Neutrophil (primary cell): ENCODE measurements at regions not wholly inside any gene's neighbourhood (a gene's known extent, or its start where the extent isn't known, plus 50 kb on each side); places are given as distances from the start of the nearest gene placed in this dataset.
"Not testable (repeated sequence)": the region's sequence is repeated elsewhere in the genome, so short reads cannot be mapped to it uniquely, and the experiment has no call there.

ENCODE experiments used
- H3K27ac ChIP-seq: fragments of 200-600 bp; sonication (generic); 2 replicates; pipeline ENCODE4 v1.5.1; 2016; ENCODE audit warnings: mild to moderate bottlenecking, moderate library complexity
- H3K27me3 ChIP-seq: fragments of 200-600 bp; sonication (generic); 2 replicates; pipeline ENCODE4 v1.6.0; 2016; ENCODE audit warnings: mild to moderate bottlenecking
- H3K36me3 ChIP-seq: fragments of 200-600 bp; sonication (generic); 2 replicates; pipeline ENCODE4 v1.5.1; 2017
- H3K4me1 ChIP-seq, 2 experiments: fragments of 200-600 bp in 1 of 2; sonication (generic) in 1 of 2; 1 replicate in 1 of 2; 2 replicates in 1 of 2; pipeline versions ENCODE4 v1.5.1 to v1.6.1; 2013 to 2016; ENCODE audit warnings: low read depth in 1 of 2, low read length in 1 of 2, mild to moderate bottlenecking in 1 of 2, moderate library complexity in 1 of 2; ENCODE audit not compliant: control insufficient read depth in 1 of 2, insufficient read depth in 1 of 2
- H3K4me3 ChIP-seq, 2 experiments: fragments of 200-600 bp in 1 of 2; sonication (generic) in 1 of 2; 1 replicate in 1 of 2; 2 replicates in 1 of 2; pipeline ENCODE4 v1.5.1; 2013 to 2016; ENCODE audit warnings: low read depth in 1 of 2, low read length in 1 of 2, mild to moderate bottlenecking in 1 of 2, moderate library complexity in 1 of 2
- H3K9me3 ChIP-seq: fragments of 200-600 bp; sonication (generic); 2 replicates; pipeline ENCODE4 v1.5.1; 2016
- TF ChIP-seq, protein P1 (sequence below): fragments of 200-600 bp; sonication (generic); IDR thresholded peaks from 2 replicates; pipeline ENCODE4 v1.5.1; 2016; ENCODE audit warnings: antibody characterized with exemption

GRCh38 chr3:66552846-66553245, 52.0 kb upstream of the LRIG1 start:
- Histone ChIP-seq H3K4me3 (no peak overlapping the region), H3K27me3 (no peaks in the 10 kb centered on the region), H3K36me3 (no peaks in the 10 kb centered on the region), H3K27ac (no peak overlapping the region), H3K9me3 (no peaks in the 10 kb centered on the region), H3K4me1 (no peaks in the 10 kb centered on the region)
- TF ChIP-seq, protein P1, sequence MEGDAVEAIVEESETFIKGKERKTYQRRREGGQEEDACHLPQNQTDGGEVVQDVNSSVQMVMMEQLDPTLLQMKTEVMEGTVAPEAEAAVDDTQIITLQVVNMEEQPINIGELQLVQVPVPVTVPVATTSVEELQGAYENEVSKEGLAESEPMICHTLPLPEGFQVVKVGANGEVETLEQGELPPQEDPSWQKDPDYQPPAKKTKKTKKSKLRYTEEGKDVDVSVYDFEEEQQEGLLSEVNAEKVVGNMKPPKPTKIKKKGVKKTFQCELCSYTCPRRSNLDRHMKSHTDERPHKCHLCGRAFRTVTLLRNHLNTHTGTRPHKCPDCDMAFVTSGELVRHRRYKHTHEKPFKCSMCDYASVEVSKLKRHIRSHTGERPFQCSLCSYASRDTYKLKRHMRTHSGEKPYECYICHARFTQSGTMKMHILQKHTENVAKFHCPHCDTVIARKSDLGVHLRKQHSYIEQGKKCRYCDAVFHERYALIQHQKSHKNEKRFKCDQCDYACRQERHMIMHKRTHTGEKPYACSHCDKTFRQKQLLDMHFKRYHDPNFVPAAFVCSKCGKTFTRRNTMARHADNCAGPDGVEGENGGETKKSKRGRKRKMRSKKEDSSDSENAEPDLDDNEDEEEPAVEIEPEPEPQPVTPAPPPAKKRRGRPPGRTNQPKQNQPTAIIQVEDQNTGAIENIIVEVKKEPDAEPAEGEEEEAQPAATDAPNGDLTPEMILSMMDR, result no peak

DNA sequence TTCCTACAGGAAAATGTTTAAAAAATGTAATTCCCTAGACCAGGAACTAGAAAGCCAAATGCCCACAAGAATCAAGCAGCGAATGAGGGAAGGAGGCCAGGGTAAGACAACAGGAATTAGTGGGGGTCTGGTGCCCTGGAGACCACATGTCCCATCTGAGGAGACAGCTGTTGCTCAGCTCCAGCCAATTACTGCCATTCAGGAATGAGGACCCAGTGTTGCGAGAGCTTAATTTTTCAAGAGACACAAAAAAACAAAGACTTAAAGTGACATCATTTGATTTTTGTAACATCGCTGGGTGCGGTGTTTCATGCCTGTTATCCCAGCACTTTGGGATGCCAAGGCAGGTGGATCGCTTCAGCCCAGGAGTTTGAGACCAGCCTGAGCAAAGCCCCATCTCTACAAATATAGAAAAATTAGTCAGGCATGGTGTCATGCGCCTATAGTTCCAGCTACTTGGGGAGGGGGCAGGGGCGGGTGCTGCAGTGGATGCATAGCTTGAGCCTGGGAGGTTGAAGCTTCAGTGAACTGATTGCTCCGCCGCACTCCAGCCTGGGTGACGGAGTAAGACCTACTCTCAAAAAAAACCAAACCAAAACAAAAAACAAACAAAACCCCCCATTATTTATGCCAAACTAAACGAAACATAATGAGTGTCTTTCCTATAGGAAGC, 52.8 kb upstream of the LRIG1 start:
- no peaks in the 10 kb centered on the region for H3K36me3 ChIP-seq
- no peak overlapping the region for H3K27ac ChIP-seq
- H3K27me3 ChIP-seq, result no peaks in the 10 kb centered on the region
- no peaks in the 10 kb centered on the region for H3K4me1 ChIP-seq
- TF ChIP-seq, protein P1, result no peak
- no peak overlapping the region for H3K4me3 ChIP-seq
- H3K9me3 ChIP-seq, result no peaks in the 10 kb centered on the region

DNA sequence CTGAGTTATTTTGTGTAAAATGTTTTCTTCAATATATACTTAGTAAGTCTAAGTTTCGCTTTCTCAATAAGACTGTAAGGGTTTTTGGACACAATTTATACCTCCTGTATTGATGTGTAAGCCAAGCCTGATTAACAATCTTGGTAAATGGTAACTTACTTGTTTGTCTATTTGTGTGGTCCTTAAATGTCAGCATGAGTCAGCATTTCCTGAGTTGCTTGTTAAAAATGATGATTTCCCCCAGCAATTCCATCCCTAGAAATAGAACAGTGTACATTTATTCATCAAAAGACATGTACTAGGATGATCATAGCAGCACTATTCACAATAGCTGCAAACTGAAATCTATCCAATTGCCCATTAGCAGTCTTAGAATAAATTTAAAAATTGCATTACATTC, 53.4 kb upstream of the LRIG1 start:
- Histone ChIP-seq H3K4me3 (no peak overlapping the region), H3K4me1 (no peaks in the 10 kb centered on the region), H3K27me3 (no peaks in the 10 kb centered on the region), H3K27ac (no peak overlapping the region), H3K36me3 (no peaks in the 10 kb centered on the region), H3K9me3 (no peaks in the 10 kb centered on the region)
- TF ChIP-seq, protein P1, result no peak

DNA sequence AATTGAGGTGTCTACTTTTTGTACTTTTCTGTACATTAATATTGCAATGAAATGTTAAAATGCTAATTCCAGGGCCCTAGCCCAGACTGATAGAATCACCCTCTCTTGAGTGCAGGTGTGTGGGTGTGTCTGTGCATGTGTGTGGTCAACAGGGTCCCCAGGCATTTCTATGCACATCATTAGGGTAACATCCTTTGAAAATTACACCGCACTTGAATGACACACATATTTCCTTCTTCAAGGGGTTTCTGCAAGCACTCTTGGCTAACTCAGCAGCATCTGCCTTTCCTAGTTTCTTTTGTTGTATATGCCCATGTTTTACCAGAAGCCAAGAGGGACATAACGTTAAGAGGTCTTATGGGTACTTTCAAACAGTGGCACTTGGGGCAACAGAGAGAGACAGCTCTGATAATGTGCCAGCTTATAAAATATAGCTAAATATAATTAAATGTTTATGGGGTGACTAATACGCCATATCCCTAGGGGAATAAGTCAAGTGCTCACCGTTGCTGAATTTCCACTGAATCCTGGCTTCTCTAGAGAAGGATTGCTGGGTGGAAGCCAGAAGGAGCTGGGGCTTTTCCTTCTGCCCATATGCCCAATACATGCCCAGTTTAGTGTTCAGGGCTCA, 54.5 kb upstream of the LRIG1 start:
- no peaks in the 10 kb centered on the region for H3K4me1 ChIP-seq
- TF ChIP-seq, protein P1, result no peak
- H3K27me3 ChIP-seq, result no peaks in the 10 kb centered on the region
- H3K27ac ChIP-seq, result no peak overlapping the region
- H3K9me3 ChIP-seq, result no peaks in the 10 kb centered on the region
- no peaks in the 10 kb centered on the region for H3K36me3 ChIP-seq
- no peak overlapping the region for H3K4me3 ChIP-seq

DNA sequence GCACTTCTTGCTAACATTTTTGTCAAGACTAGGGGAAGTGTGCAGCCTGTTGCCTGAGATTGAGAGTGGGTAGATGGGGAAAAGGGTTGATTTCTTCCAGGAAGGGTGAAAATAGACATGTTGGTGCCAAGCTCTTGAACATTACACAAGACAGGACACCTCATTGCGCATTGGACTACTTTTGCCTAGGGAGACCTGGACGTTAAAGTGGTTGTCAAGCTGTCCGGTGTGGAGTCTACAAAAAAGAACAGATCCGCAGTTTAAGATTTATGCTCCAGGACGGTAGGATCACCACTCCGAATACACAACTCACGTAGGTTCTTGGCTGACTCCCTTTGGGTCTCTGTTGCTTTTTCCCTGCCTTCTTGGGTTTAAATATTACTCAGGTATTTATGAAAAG, 56.3 kb upstream of the LRIG1 start:
- H3K27me3 ChIP-seq, result no peaks in the 10 kb centered on the region
- TF ChIP-seq, protein P1, result no peak
- no peaks in the 10 kb centered on the region for H3K9me3 ChIP-seq

DNA sequence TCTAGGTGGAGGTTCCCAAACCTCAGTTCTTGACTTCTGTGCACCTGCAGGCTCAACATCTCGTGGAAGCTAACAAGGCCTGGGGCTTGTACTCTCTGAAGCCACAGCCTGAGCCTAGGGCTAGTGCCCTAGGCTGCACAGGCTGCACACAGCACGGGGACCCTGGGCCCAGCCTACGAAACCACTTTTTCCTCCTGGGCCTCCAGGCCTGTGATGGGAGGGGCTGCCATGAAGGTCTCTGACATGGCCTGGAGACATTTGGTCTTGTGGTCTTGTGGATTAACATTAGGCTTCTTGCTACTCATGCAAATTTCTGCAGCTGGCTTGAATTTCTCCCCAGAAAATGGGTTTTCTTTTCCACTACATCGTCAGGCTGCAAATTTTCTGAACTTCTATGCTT, 59.1 kb upstream of the LRIG1 start:
- not testable (repeated sequence) for H3K36me3 ChIP-seq, H3K4me1 ChIP-seq, H3K27me3 ChIP-seq, H3K27ac ChIP-seq, H3K4me3 ChIP-seq, H3K9me3 ChIP-seq

More for the DNA sequence above, 56.3 kb upstream of the LRIG1 start:
- no peaks in the 10 kb centered on the region for H3K36me3 ChIP-seq
- H3K27ac ChIP-seq, result no peak overlapping the region
- H3K4me3 ChIP-seq, result no peak overlapping the region
- no peaks in the 10 kb centered on the region for H3K4me1 ChIP-seq
